ENCODE measurements at regions not wholly inside any gene's neighbourhood (a gene's known extent, or its start where the extent isn't known, plus 50 kb on each side); places are given as distances from the start of the nearest gene placed in this dataset.

GRCh38 chr6:47360388-47360787 lies 50.7 kb upstream of the TNFRSF21 start:
- peak; percentile 26 to 68 for DNase-seq

- DNase-seq, result no peak
Measured at GRCh38 chr6:47362857-47363461, 53.3 kb upstream of the TNFRSF21 start.

GRCh38 chr6:47363736-47364135 lies 54.0 kb upstream of the TNFRSF21 start:
- no peak for DNase-seq

DNA sequence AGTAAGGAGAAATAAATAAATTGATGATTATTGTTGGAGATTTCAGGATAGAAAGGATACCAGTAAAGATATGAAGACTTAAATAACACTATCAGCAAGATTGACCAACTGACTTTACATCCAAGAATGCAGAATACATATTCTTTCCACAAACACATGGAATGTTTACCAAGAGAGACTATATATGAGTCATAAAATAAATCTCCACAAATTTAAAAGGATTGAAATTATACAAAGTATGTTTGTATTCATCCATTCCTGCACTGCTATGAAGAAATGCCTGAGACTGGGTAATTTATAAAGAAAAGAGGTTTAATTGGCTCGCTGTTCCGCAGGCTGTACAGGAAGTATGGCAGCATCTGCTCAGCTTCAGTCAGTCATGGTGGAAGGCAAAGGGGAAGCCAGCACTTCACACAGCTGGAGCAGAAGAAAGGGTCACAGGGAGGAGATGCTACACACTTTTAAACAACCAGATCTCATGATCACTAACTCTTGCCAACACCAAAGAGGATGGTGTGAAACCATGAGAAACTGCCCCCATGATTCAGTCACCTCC lies 56.7 kb upstream of the TNFRSF21 start:
- no peak for DNase-seq

GRCh38 chr6:47371139-47371869 lies 61.6 kb upstream of the TNFRSF21 start:
- no peak for DNase-seq

GRCh38 chr6:47371870-47372255 lies 62.2 kb upstream of the TNFRSF21 start:
- DNase-seq, result no peak

DNA sequence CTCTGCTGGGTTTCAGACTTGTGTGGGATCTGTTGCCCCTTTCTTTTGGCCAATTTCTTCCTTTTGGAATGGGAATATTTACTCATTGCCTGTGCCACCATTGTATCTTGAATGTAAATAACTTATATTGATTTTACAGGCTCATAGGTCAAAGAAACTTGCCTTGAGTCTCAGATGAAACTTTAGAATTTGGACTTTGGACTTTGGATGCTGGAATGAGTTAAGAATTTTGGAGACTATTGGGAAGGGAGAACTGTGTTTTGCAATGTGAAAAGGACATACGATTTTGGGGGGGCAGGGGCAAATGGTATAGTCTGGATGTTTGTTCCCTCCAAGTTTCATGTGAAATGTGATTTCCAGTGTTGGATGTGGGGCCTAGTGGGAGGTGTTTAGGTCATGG lies 62.6 kb upstream of the TNFRSF21 start:
- DNase-seq, result no peak

DNA sequence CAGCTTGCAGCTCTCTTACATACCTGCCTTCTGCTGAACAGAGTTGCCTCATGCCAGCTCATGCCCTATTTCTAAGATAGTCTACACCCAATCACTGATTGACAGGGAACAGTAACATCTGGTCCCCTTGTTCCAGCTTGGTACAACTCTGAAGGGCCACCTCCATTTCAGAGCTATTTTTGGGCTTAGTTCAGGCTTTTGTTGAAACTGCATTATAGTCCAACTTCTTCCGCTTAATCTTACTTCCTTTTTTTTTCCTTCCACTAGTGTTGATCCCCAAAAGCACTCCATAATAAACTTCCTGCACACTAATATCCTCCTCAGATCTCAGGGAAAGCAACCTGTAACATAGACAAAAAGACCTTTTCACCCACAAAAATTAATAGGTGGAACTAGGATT lies 65.7 kb upstream of the TNFRSF21 start:
- DNase-seq, result no peak

- peak; percentile 64 to 84 for DNase-seq
Measured at GRCh38 chr6:47376930-47377329, 67.2 kb upstream of the TNFRSF21 start.

DNA sequence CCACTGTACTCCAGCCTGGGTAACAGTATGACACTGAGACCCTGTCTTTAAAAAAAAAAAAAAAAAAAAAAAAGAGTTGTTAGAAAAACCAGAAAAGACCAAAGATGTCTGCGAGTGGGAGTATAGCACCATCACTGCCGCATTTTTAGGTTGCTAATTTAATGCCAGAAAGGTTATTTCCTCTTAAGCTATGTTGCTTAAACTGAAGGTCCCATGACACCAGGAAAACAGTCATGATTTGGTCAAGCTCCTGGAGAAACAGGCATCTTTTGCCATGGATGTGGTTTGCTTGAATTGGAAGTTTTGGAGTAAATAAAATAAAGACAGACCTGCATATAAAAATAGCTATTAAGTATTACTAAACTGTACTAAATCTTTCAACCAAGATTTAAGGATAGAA lies 68.3 kb upstream of the TNFRSF21 start:
- no peak for DNase-seq

DNA sequence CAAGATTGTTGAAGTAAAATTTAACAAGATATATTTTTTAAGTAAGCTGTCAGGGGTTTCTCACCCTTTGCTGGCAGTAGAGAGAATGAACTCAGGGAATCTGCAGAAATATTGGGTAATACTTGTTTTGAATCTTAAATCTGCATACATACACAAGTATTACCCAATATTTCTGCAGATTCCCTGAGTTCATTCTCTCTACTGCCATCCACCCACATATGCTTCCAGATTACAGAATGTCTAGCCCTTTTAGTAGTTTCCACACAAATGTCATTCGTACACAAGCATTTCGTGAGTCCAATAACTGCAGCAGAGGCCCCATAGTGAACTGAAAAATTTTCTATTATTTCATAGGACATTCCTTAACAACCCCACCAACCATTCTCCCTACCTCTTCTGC lies 69.6 kb upstream of the TNFRSF21 start:
- DNase-seq, result no peak

GRCh38 chr6:47380251-47380650 lies 70.5 kb upstream of the TNFRSF21 start:
- no peak for DNase-seq

GRCh38 chr6:47381036-47381435 lies 71.3 kb upstream of the TNFRSF21 start:
- DNase-seq, result no peak

- DNase-seq, result no peak
Measured at GRCh38 chr6:47383360-47383759, 73.7 kb upstream of the TNFRSF21 start.

GRCh38 chr6:47391675-47392074 lies 82.0 kb upstream of the TNFRSF21 start:
- no peak for DNase-seq

- DNase-seq, result no peak
Measured at GRCh38 chr6:47392251-47392650, 82.5 kb upstream of the TNFRSF21 start.

DNA sequence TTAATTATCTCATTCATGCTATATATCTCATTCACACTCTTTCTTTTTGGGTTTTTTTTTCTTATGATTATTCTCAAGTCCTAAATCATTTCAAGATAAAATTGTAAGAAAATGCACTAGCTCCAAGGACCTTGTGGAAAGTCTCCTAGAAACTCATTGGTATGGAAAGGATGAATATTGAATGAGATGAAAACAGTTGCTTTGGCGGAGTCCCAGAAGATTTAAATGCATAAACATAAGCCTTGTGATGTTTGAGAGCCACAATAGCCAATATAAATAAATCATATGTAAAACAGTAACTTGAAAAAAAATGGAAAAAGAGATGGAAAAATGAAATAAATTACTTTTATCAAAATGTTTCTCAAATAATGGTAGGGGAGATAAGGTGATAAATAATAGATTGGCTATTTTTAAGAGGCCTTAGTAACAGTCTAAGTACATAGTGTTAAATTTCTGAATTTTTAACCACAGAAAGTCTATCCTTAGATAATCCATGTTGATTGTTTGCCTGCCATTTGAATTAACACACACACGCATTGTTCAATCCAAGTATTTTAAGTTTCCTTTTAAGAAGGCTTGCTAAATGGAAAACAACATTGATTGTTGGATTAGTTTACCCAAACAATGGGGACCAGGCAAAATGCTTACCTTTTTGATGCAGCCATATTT lies 81.1 kb upstream of the CD2AP start:
- no peak for DNase-seq

GRCh38 chr6:47400581-47400980 lies 77.0 kb upstream of the CD2AP start:
- DNase-seq, result no peak

GRCh38 chr6:47402081-47402480 lies 75.5 kb upstream of the CD2AP start:
- DNase-seq, result no peak

DNA sequence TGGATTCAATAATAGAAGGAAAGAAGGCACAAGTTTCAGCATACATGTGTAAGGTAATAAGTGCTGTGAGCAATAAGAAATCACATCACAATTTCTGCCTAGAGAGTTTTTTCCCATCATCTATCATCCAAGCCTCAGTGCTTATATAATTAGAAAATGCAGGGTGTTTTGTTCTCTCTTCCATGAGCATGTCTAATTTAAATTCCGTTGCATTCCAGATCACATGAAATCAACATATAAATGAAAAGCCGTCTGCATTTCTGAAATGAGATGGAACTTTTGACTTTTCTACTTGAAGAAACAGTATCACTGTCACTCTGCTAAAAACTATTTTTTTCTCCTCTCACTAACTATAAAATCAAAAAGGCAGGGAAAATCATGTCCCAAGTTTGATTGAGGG lies 74.5 kb upstream of the CD2AP start:
- no peak for DNase-seq

DNA sequence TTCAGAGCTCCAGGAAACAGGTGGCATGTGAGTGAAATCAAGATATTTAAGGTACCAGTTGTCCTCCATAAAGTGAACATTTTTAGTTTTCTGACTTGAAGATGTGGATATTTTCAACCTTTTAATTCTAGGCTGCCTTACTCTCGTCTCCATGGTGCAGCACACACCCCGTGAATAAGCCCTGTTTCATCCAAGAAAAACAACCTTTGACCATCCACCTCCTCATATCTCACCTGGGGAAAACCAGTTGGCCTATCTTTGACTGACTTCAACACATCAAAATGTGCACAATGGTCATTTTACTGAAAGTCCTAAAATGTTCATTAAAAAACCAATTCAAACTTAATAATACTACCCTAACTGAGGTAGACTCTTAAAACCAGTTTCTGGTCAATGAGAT lies 73.8 kb upstream of the CD2AP start:
- DNase-seq, result no peak

DNA sequence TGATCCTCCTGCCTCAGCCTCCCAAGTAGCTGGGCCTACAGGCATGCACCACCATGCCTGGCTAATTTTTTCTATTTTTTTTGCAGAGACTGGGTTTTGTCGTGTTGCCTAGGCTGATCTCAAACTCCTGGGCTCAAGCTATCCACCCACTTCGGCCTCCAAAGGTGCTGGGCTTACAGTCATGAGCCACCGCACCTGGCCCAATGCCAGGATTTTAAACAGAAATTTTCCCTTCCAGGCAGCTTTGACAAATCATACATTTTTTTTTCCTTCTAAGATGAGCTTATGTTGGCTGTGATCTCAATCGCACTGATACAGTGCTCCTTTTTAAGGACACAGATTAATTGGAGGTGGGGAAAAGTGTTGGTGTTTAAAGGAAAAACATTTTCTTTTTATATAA lies 73.2 kb upstream of the CD2AP start:
- no peak for DNase-seq

- no peak for DNase-seq
Measured at GRCh38 chr6:47405273-47405672, 72.3 kb upstream of the CD2AP start.

All from NCI-H524 (cell line).